ENCODE measurements at regions not wholly inside any gene's neighbourhood (a gene's known extent, or its start where the extent isn't known, plus 50 kb on each side); places are given as distances from the start of the nearest gene placed in this dataset.

DNA sequence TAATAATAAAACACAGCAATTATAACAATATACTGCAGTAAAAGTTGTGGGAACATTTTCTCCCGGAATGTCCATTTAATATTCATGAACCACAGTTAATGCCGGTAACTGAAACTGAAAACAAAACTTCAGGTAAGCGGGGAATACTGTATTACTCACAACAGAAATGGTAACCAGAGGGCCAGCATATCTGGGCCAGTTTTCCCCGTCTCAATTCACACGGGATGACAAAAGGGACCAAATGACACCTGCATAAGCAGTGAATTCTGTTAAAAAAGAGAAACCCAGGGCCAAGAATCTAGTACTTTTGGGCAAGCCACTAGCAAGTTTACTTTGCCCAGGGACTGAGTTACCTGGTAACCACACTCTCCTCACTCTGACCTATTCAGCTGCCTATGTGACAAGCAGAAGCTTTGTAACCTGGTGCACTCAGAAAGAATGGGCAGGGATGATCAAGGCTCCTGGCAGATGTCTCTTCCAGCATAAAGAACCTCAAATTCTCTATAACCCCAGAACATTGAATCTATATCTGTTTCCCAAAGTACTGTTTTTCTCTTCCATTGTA is 1171.2 kb downstream of the DIAPH3 start:
- H3K9ac ChIP-seq = no peak overlapping the region
- TF ChIP-seq TEAD4 (IDR thresholded peaks at IDR 0.05; ENCODE audit: borderline replicate concordance, insufficient read depth) (no peak), MAX (IDR thresholded peaks at IDR 0.05; ENCODE audit: low read depth) (no peak), RFX5 (IDR thresholded peaks at IDR 0.05; ENCODE audit: low read length) (no peak), POLR2AphosphoS5 (IDR thresholded peaks at IDR 0.05; ENCODE audit: low read depth, low read length) (no peak)
- no peak overlapping the region for H3K4me2 ChIP-seq
- no peak overlapping the region for H3K4me3 ChIP-seq (ENCODE audit: low read depth in 2 of 2, low read length in 1 of 2)
- WGBS (ENCODE audit: low lambda C conversion rate) = 73% methylated on average over 5 of the region's 5 CpGs
- H3K4me1 ChIP-seq (ENCODE audit: control insufficient read depth in 1 of 2, insufficient read depth in 2 of 2, low read depth in 1 of 2, low read length in 1 of 2) = no peaks in the 10 kb centered on the region; a peak in 1 of 4 replicates
- no peak for DNase-seq
- CTCF ChIA-PET = interaction anchor here (0.7 to 1.6 kb wide), 2 partner anchors 752 to 1359 kb away, joined by 3 to 5 read pairs; no protein-coding TSS in a partner anchor
- no peaks in the 10 kb centered on the region for H3F3A ChIP-seq (replicated peaks; ENCODE audit: insufficient read depth)
- no peaks in the 10 kb centered on the region for H4K20me1 ChIP-seq (ENCODE audit: insufficient read depth)
- H3K27me3 ChIP-seq (ENCODE audit: insufficient read depth) = no peaks in the 10 kb centered on the region
- POLR2A ChIA-PET = no interaction called here
- H3K79me2 ChIP-seq (ENCODE audit: insufficient read depth) = no peaks in the 10 kb centered on the region
- no peaks in the 10 kb centered on the region for H3K36me3 ChIP-seq (replicated peaks in 1 of 2; ENCODE audit: control insufficient read depth in 1 of 2, insufficient read depth in 2 of 2, low read length in 1 of 2)
- no peak overlapping the region for H3K27ac ChIP-seq (ENCODE audit: low read depth in 2 of 2, low read length in 1 of 2)
- H3K9me3 ChIP-seq = no peaks in the 10 kb centered on the region
- no peak overlapping the region for H2AFZ ChIP-seq (ENCODE audit: low read depth)
- H3K9me2 ChIP-seq = no peaks in the 10 kb centered on the region

DNA sequence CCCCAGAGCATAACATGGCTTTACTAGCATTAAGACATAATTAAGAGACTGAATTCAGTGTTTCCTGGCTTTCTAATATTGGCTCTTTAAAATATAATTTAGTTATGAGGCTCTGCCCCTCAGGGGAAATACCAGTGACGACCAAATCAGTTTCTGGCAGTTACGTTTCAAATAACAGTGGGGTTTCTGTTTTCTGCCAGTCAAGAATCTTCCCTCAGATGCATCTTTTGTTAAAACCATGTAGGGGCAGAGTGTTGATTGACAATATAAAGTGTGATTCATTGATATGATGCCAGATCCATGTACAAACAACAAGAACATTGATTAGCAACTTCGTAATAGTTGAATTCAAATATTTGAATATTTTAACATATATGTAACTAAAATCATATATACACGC is 1169.7 kb downstream of the DIAPH3 start:
- Histone ChIP-seq H3K27me3 (ENCODE audit: insufficient read depth) (no peaks in the 10 kb centered on the region), H3K79me2 (ENCODE audit: insufficient read depth) (no peaks in the 10 kb centered on the region), H3K4me2 (no peak overlapping the region), H3K9me2 (no peaks in the 10 kb centered on the region), H3K4me1 (ENCODE audit: control insufficient read depth in 1 of 2, insufficient read depth in 2 of 2, low read depth in 1 of 2, low read length in 1 of 2) (no peaks in the 10 kb centered on the region; a peak in 1 of 4 replicates), H3K9ac (no peak overlapping the region), H3K27ac (ENCODE audit: low read depth in 2 of 2, low read length in 1 of 2) (no peak overlapping the region), H3K4me3 (ENCODE audit: low read depth in 2 of 2, low read length in 1 of 2) (no peak overlapping the region), H4K20me1 (ENCODE audit: insufficient read depth) (no peaks in the 10 kb centered on the region), H3K36me3 (replicated peaks in 1 of 2; ENCODE audit: control insufficient read depth in 1 of 2, insufficient read depth in 2 of 2, low read length in 1 of 2) (no peaks in the 10 kb centered on the region), H3F3A (replicated peaks; ENCODE audit: insufficient read depth) (no peaks in the 10 kb centered on the region), H3K9me3 (no peaks in the 10 kb centered on the region), H2AFZ (ENCODE audit: low read depth) (no peak overlapping the region)
- ChIA-PET CTCF (interaction anchor here (1.6 kb wide), 1 partner anchor 1361 kb away, joined by 5 read pairs; no protein-coding TSS in a partner anchor), POLR2A (no interaction called here)
- TF ChIP-seq, protein P1, sequence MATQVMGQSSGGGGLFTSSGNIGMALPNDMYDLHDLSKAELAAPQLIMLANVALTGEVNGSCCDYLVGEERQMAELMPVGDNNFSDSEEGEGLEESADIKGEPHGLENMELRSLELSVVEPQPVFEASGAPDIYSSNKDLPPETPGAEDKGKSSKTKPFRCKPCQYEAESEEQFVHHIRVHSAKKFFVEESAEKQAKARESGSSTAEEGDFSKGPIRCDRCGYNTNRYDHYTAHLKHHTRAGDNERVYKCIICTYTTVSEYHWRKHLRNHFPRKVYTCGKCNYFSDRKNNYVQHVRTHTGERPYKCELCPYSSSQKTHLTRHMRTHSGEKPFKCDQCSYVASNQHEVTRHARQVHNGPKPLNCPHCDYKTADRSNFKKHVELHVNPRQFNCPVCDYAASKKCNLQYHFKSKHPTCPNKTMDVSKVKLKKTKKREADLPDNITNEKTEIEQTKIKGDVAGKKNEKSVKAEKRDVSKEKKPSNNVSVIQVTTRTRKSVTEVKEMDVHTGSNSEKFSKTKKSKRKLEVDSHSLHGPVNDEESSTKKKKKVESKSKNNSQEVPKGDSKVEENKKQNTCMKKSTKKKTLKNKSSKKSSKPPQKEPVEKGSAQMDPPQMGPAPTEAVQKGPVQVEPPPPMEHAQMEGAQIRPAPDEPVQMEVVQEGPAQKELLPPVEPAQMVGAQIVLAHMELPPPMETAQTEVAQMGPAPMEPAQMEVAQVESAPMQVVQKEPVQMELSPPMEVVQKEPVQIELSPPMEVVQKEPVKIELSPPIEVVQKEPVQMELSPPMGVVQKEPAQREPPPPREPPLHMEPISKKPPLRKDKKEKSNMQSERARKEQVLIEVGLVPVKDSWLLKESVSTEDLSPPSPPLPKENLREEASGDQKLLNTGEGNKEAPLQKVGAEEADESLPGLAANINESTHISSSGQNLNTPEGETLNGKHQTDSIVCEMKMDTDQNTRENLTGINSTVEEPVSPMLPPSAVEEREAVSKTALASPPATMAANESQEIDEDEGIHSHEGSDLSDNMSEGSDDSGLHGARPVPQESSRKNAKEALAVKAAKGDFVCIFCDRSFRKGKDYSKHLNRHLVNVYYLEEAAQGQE (IDR thresholded peaks at IDR 0.05; ENCODE audit: low read depth, low read length) = no peak
- TF ChIP-seq TAF1 (IDR thresholded peaks at IDR 0.05; ENCODE audit: borderline replicate concordance, low read depth, low read length) = no peak
- 55% methylated on average over 4 of the region's 4 CpGs for WGBS (ENCODE audit: low lambda C conversion rate)
- DNase-seq = peak; percentile 7

- no peaks in the 10 kb centered on the region for H3K9me2 ChIP-seq
- no peak for DNase-seq
- no peaks in the 10 kb centered on the region for H3K9me3 ChIP-seq
- no peak overlapping the region for H3K4me3 ChIP-seq (ENCODE audit: low read depth in 2 of 2, low read length in 1 of 2)
- H3F3A ChIP-seq (replicated peaks; ENCODE audit: insufficient read depth) = no peaks in the 10 kb centered on the region
- no peaks in the 10 kb centered on the region for H3K36me3 ChIP-seq (replicated peaks in 1 of 2; ENCODE audit: control insufficient read depth in 1 of 2, insufficient read depth in 2 of 2, low read length in 1 of 2)
- H3K27me3 ChIP-seq (ENCODE audit: insufficient read depth) = no peaks in the 10 kb centered on the region
- CTCF ChIA-PET = no interaction called here
- no peak overlapping the region for H3K27ac ChIP-seq (ENCODE audit: low read depth in 2 of 2, low read length in 1 of 2)
- H3K4me1 ChIP-seq (ENCODE audit: control insufficient read depth in 1 of 2, insufficient read depth in 2 of 2, low read depth in 1 of 2, low read length in 1 of 2) = no peaks in the 10 kb centered on the region; a peak in 1 of 4 replicates
- no peaks in the 10 kb centered on the region for H4K20me1 ChIP-seq (ENCODE audit: insufficient read depth)
- no peak overlapping the region for H3K9ac ChIP-seq
- H2AFZ ChIP-seq (ENCODE audit: low read depth) = no peak overlapping the region
- no peak overlapping the region for H3K4me2 ChIP-seq
- POLR2A ChIA-PET = no interaction called here
- no peaks in the 10 kb centered on the region for H3K79me2 ChIP-seq (ENCODE audit: insufficient read depth)
- TF ChIP-seq, protein P2, sequence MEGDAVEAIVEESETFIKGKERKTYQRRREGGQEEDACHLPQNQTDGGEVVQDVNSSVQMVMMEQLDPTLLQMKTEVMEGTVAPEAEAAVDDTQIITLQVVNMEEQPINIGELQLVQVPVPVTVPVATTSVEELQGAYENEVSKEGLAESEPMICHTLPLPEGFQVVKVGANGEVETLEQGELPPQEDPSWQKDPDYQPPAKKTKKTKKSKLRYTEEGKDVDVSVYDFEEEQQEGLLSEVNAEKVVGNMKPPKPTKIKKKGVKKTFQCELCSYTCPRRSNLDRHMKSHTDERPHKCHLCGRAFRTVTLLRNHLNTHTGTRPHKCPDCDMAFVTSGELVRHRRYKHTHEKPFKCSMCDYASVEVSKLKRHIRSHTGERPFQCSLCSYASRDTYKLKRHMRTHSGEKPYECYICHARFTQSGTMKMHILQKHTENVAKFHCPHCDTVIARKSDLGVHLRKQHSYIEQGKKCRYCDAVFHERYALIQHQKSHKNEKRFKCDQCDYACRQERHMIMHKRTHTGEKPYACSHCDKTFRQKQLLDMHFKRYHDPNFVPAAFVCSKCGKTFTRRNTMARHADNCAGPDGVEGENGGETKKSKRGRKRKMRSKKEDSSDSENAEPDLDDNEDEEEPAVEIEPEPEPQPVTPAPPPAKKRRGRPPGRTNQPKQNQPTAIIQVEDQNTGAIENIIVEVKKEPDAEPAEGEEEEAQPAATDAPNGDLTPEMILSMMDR (IDR thresholded peaks at IDR 0.05) = 0 out of 2 replicates have a peak, but pooled peaks have one; percentile 18
- TF ChIP-seq EZH2phosphoT487 (IDR thresholded peaks at IDR 0.05; ENCODE audit: borderline replicate concordance, low read depth) (no peak), TAF1 (IDR thresholded peaks at IDR 0.05; ENCODE audit: borderline replicate concordance, low read depth, low read length) (no peak), RAD21 (IDR thresholded peaks at IDR 0.05; ENCODE audit: low read length) (peak; percentile 45)
Measured at GRCh38 chr13:58994777-58995176, 1169.0 kb downstream of the DIAPH3 start.
